Neural cell (in vitro differentiated cells): ENCODE measurements at regions not wholly inside any gene's neighbourhood (a gene's known extent, or its start where the extent isn't known, plus 50 kb on each side); places are given as distances from the start of the nearest gene placed in this dataset.

ENCODE experiments used
- H2AFZ ChIP-seq: fragments of 200-600, 300-800 bp; sonication (generic), shearing (Covaris generic); 2 replicates; pipeline ENCODE4 v1.6.0; 2014; ENCODE audit warnings: low read depth, mild to moderate bottlenecking, antibody characterized with exemption, low read length, moderate library complexity
- H3F3A ChIP-seq: fragments of 200-600 bp; shearing (Covaris generic); 2 replicates; pipeline ENCODE4 v1.6.1; 2016; ENCODE audit warnings: mild to moderate bottlenecking, moderate library complexity, mixed read lengths, antibody characterized with exemption, low read length; ENCODE audit not compliant: insufficient read depth, poor library complexity, severe bottlenecking
- H3K27ac ChIP-seq: fragments of 200-600, 300-800 bp; sonication (generic), shearing (Covaris generic); 2 replicates; pipeline ENCODE4 v1.5.1; 2014; ENCODE audit warnings: mild to moderate bottlenecking, low read length, moderate library complexity
- H3K27me3 ChIP-seq: fragments of 300-800, 200-600 bp; sonication (generic), shearing (Covaris generic); 2 replicates; pipeline ENCODE4 v1.6.0; 2014; ENCODE audit warnings: mild to moderate bottlenecking, low read depth, low read length, moderate library complexity; ENCODE audit not compliant: insufficient read depth
- H3K36me3 ChIP-seq: fragments of 300-800, 200-600 bp; sonication (generic), shearing (Covaris generic); 2 replicates; pipeline ENCODE4 v1.5.1; 2014; ENCODE audit warnings: mild to moderate bottlenecking, antibody characterized with exemption, low read length, moderate library complexity; ENCODE audit not compliant: insufficient read depth
- H3K4me2 ChIP-seq: fragments of 300-800, 200-600 bp; sonication (generic), shearing (Covaris generic); 2 replicates; pipeline ENCODE4 v1.6.0; 2014; ENCODE audit warnings: mild to moderate bottlenecking, low read length
- H3K4me3 ChIP-seq: fragments of 300-800, 200-600 bp; sonication (generic), shearing (Covaris generic); 2 replicates; pipeline ENCODE4 v1.5.1; 2014; ENCODE audit warnings: mild to moderate bottlenecking, low read length, moderate library complexity
- H3K79me2 ChIP-seq: fragments of 200-600 bp; shearing (Covaris generic); replicated peaks from 2 replicates; pipeline ENCODE4 v1.6.0; 2014; ENCODE audit warnings: mild to moderate bottlenecking, low read length, moderate library complexity; ENCODE audit not compliant: insufficient read depth
- H3K9ac ChIP-seq: fragments of 300-800, 200-600 bp; sonication (generic), shearing (Covaris generic); 2 replicates; pipeline ENCODE4 v1.6.1; 2016; ENCODE audit warnings: mild to moderate bottlenecking, low read length, mixed read lengths
- H3K9me2 ChIP-seq: fragments of 200-600 bp; shearing (Covaris generic); 2 replicates; pipeline ENCODE4 v1.6.1; 2016; ENCODE audit warnings: mild to moderate bottlenecking, low read length, mixed read lengths; ENCODE audit not compliant: insufficient read depth
- H3K9me3 ChIP-seq: fragments of 200-600, 300-800 bp; sonication (generic), shearing (Covaris generic); 2 replicates; pipeline ENCODE4 v1.6.1; 2016; ENCODE audit warnings: mild to moderate bottlenecking, mixed run types, low read length, moderate library complexity, mixed read lengths
- H4K20me1 ChIP-seq: fragments of 200-600 bp; shearing (Covaris generic); 2 replicates; pipeline ENCODE4 v1.6.1; 2016; ENCODE audit warnings: mild to moderate bottlenecking, mixed run types; ENCODE audit not compliant: insufficient read depth
- EP300 ChIP-seq: fragments of 450-650 bp; conservative IDR thresholded peaks from 2 replicates; pipeline ENCODE4 v1.6.1; 2014; ENCODE audit warnings: antibody characterized with exemption, mild to moderate bottlenecking, moderate library complexity; ENCODE audit not compliant: poor library complexity, severe bottlenecking
- EZH2 ChIP-seq: fragments of 200-600, 300-800 bp; shearing (Covaris generic), sonication (generic); IDR thresholded peaks from 2 replicates; pipeline ENCODE4 v1.6.1; 2014; ENCODE audit warnings: antibody characterized with exemption, low read length, borderline replicate concordance, mild to moderate bottlenecking; ENCODE audit not compliant: insufficient read depth, poor library complexity, severe bottlenecking
- MXI1 ChIP-seq: fragments of 450-650 bp; conservative IDR thresholded peaks from 2 replicates; pipeline ENCODE4 v1.6.1; 2014; ENCODE audit warnings: antibody characterized with exemption, mild to moderate bottlenecking; ENCODE audit not compliant: poor library complexity, severe bottlenecking
- POLR2AphosphoS5 ChIP-seq: IDR thresholded peaks from 2 replicates; pipeline ENCODE4 v1.6.1; 2012
- RAD21 ChIP-seq: fragments of 450-650 bp; conservative IDR thresholded peaks from 2 replicates; pipeline ENCODE4 v1.6.1; 2014; ENCODE audit warnings: antibody characterized with exemption, mild to moderate bottlenecking, moderate library complexity
- SMC3 ChIP-seq: fragments of 450-650 bp; conservative IDR thresholded peaks from 2 replicates; pipeline ENCODE4 v1.6.1; 2014; ENCODE audit warnings: antibody characterized with exemption, mild to moderate bottlenecking, moderate library complexity; ENCODE audit not compliant: poor library complexity
- TAF1 ChIP-seq: IDR thresholded peaks from 2 replicates; pipeline ENCODE4 v1.6.1; 2012; ENCODE audit warnings: low read depth
- TF ChIP-seq, protein P1 (sequence below): IDR thresholded peaks from 2 replicates; pipeline ENCODE4 v1.6.1; 2012; ENCODE audit warnings: borderline replicate concordance
- TF ChIP-seq, protein P2 (sequence below): fragments of 450-650 bp; IDR thresholded peaks from 2 replicates; pipeline ENCODE4 v1.5.1; 2014; ENCODE audit warnings: antibody characterized with exemption, mild to moderate bottlenecking, moderate library complexity; ENCODE audit not compliant: poor library complexity, severe bottlenecking

DNA sequence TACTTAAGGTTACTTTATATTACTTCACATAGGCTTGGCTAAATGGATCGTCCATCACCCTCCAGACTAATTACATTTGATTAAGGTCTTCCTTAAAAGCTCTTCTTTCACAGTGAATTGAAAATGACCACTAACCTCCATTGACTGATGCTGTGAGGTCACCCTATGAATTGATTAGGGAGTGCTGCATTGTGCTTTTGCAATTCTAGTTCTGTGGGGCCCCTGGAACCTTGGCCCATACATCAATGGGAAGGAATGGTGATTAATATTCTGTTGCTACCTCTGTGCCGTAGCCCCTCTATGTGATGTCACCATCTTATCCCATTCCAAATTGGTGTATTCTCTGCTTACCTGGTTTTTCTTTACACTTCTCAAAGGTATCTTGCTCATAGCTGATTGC is 682.2 kb downstream of the SQOR start:
- Histone ChIP-seq H3K79me2 (no peaks in the 10 kb centered on the region), H3K4me2 (no peak overlapping the region), H4K20me1 (no peaks in the 10 kb centered on the region), H3F3A (no peaks in the 10 kb centered on the region), H3K27ac (no peak overlapping the region), H3K9ac (no peak overlapping the region), H3K9me2 (no peaks in the 10 kb centered on the region), H3K9me3 (no peaks in the 10 kb centered on the region), H3K36me3 (no peaks in the 10 kb centered on the region), H2AFZ (no peak overlapping the region), H3K4me3 (no peak overlapping the region), H3K27me3 (no peaks in the 10 kb centered on the region)
- TF ChIP-seq POLR2AphosphoS5, result no peak
- no peak for TF ChIP-seq EP300
- TF ChIP-seq, protein P1, sequence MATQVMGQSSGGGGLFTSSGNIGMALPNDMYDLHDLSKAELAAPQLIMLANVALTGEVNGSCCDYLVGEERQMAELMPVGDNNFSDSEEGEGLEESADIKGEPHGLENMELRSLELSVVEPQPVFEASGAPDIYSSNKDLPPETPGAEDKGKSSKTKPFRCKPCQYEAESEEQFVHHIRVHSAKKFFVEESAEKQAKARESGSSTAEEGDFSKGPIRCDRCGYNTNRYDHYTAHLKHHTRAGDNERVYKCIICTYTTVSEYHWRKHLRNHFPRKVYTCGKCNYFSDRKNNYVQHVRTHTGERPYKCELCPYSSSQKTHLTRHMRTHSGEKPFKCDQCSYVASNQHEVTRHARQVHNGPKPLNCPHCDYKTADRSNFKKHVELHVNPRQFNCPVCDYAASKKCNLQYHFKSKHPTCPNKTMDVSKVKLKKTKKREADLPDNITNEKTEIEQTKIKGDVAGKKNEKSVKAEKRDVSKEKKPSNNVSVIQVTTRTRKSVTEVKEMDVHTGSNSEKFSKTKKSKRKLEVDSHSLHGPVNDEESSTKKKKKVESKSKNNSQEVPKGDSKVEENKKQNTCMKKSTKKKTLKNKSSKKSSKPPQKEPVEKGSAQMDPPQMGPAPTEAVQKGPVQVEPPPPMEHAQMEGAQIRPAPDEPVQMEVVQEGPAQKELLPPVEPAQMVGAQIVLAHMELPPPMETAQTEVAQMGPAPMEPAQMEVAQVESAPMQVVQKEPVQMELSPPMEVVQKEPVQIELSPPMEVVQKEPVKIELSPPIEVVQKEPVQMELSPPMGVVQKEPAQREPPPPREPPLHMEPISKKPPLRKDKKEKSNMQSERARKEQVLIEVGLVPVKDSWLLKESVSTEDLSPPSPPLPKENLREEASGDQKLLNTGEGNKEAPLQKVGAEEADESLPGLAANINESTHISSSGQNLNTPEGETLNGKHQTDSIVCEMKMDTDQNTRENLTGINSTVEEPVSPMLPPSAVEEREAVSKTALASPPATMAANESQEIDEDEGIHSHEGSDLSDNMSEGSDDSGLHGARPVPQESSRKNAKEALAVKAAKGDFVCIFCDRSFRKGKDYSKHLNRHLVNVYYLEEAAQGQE, result no peak
- TF ChIP-seq TAF1, result no peak
- no peak for TF ChIP-seq RAD21
- no peak for TF ChIP-seq SMC3
- TF ChIP-seq, protein P2, sequence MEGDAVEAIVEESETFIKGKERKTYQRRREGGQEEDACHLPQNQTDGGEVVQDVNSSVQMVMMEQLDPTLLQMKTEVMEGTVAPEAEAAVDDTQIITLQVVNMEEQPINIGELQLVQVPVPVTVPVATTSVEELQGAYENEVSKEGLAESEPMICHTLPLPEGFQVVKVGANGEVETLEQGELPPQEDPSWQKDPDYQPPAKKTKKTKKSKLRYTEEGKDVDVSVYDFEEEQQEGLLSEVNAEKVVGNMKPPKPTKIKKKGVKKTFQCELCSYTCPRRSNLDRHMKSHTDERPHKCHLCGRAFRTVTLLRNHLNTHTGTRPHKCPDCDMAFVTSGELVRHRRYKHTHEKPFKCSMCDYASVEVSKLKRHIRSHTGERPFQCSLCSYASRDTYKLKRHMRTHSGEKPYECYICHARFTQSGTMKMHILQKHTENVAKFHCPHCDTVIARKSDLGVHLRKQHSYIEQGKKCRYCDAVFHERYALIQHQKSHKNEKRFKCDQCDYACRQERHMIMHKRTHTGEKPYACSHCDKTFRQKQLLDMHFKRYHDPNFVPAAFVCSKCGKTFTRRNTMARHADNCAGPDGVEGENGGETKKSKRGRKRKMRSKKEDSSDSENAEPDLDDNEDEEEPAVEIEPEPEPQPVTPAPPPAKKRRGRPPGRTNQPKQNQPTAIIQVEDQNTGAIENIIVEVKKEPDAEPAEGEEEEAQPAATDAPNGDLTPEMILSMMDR, result no peak
- TF ChIP-seq EZH2, result no peak
- TF ChIP-seq MXI1, result no peak

DNA sequence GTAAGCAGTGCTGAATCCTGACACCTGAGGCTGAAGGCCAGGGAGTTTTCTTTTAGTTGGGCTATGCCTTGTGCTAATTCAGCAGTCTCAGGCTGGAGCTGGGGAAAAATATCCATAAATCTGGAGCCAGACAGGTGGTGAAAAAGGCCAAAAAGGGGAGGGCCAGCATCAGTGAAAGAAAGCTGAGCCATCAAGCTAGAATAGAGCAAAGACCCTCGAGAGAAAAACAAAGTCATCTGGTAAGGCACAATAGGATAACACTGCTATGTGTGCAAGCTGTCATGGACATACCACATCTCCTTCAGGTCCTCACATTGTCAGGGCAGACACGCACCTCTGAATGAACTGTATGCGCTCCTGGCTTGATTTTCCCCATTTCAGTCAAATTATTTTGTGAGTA is 687.9 kb downstream of the SQOR start:
- H3K27ac ChIP-seq, result no peak overlapping the region
- H3K36me3 ChIP-seq, result no peaks in the 10 kb centered on the region
- no peaks in the 10 kb centered on the region for H3K79me2 ChIP-seq
- TF ChIP-seq, protein P2, result no peak
- TF ChIP-seq RAD21 (no peak), POLR2AphosphoS5 (no peak), MXI1 (no peak), TAF1 (no peak), SMC3 (no peak), EZH2 (no peak)
- TF ChIP-seq, protein P1, result no peak
- H3K27me3 ChIP-seq, result no peaks in the 10 kb centered on the region
- no peak overlapping the region for H3K4me3 ChIP-seq
- H2AFZ ChIP-seq, result no peak overlapping the region
- no peaks in the 10 kb centered on the region for H3K9me2 ChIP-seq
- no peaks in the 10 kb centered on the region for H3F3A ChIP-seq
- H3K4me2 ChIP-seq, result no peak overlapping the region
- H3K9ac ChIP-seq, result no peak overlapping the region
- H4K20me1 ChIP-seq, result no peaks in the 10 kb centered on the region
- H3K9me3 ChIP-seq, result no peaks in the 10 kb centered on the region
